Neutrophil (primary cell): ENCODE measurements at regions not wholly inside any gene's neighbourhood (a gene's known extent, or its start where the extent isn't known, plus 50 kb on each side); places are given as distances from the start of the nearest gene placed in this dataset.

ENCODE experiments used
- H3K27ac ChIP-seq: fragments of 200-600 bp; sonication (generic); 2 replicates; pipeline ENCODE4 v1.5.1; 2016; ENCODE audit warnings: mild to moderate bottlenecking, moderate library complexity
- H3K27me3 ChIP-seq: fragments of 200-600 bp; sonication (generic); 2 replicates; pipeline ENCODE4 v1.6.0; 2016; ENCODE audit warnings: mild to moderate bottlenecking
- H3K36me3 ChIP-seq: fragments of 200-600 bp; sonication (generic); 2 replicates; pipeline ENCODE4 v1.5.1; 2017
- H3K4me1 ChIP-seq, 2 experiments: fragments of 200-600 bp in 1 of 2; sonication (generic) in 1 of 2; 1 replicate in 1 of 2; 2 replicates in 1 of 2; pipeline versions ENCODE4 v1.5.1 to v1.6.1; 2013 to 2016; ENCODE audit warnings: low read depth in 1 of 2, low read length in 1 of 2, mild to moderate bottlenecking in 1 of 2, moderate library complexity in 1 of 2; ENCODE audit not compliant: control insufficient read depth in 1 of 2, insufficient read depth in 1 of 2
- H3K4me3 ChIP-seq, 2 experiments: fragments of 200-600 bp in 1 of 2; sonication (generic) in 1 of 2; 1 replicate in 1 of 2; 2 replicates in 1 of 2; pipeline ENCODE4 v1.5.1; 2013 to 2016; ENCODE audit warnings: low read depth in 1 of 2, low read length in 1 of 2, mild to moderate bottlenecking in 1 of 2, moderate library complexity in 1 of 2
- H3K9me3 ChIP-seq: fragments of 200-600 bp; sonication (generic); 2 replicates; pipeline ENCODE4 v1.5.1; 2016
- CTCF ChIP-seq: fragments of 200-600 bp; sonication (generic); IDR thresholded peaks from 2 replicates; pipeline ENCODE4 v1.5.1; 2016; ENCODE audit warnings: antibody characterized with exemption

- no peaks in the 10 kb centered on the region for H3K4me1 ChIP-seq
- no peak for TF ChIP-seq CTCF
- no peak overlapping the region for H3K4me3 ChIP-seq
- H3K9me3 ChIP-seq, result no peaks in the 10 kb centered on the region
- H3K27me3 ChIP-seq, result no peaks in the 10 kb centered on the region
- H3K27ac ChIP-seq, result no peak overlapping the region
- H3K36me3 ChIP-seq, result no peaks in the 10 kb centered on the region
Measured at GRCh38 chr15:26323566-26323965, 449.3 kb downstream of the GABRB3 start.

GRCh38 chr15:26318689-26319088 is 454.2 kb downstream of the GABRB3 start:
- H3K36me3 ChIP-seq, result no peaks in the 10 kb centered on the region
- H3K9me3 ChIP-seq, result no peaks in the 10 kb centered on the region
- no peak overlapping the region for H3K27ac ChIP-seq
- no peaks in the 10 kb centered on the region for H3K4me1 ChIP-seq
- H3K27me3 ChIP-seq, result no peaks in the 10 kb centered on the region
- no peak overlapping the region for H3K4me3 ChIP-seq
- no peak for TF ChIP-seq CTCF

GRCh38 chr15:26314577-26314976 is 451.4 kb upstream of the ATP10A start:
- no peaks in the 10 kb centered on the region for H3K27me3 ChIP-seq
- no peak overlapping the region for H3K27ac ChIP-seq
- H3K36me3 ChIP-seq, result no peaks in the 10 kb centered on the region
- H3K4me3 ChIP-seq, result no peak overlapping the region
- no peaks in the 10 kb centered on the region for H3K9me3 ChIP-seq
- H3K4me1 ChIP-seq, result no peaks in the 10 kb centered on the region
- no peak for TF ChIP-seq CTCF

- Histone ChIP-seq H3K4me3 (no peak overlapping the region), H3K27me3 (no peaks in the 10 kb centered on the region), H3K9me3 (no peaks in the 10 kb centered on the region), H3K4me1 (no peaks in the 10 kb centered on the region), H3K27ac (no peak overlapping the region), H3K36me3 (no peaks in the 10 kb centered on the region)
- TF ChIP-seq CTCF, result no peak
Measured at GRCh38 chr15:26311710-26312236, 448.6 kb upstream of the ATP10A start.

- no peak overlapping the region for H3K4me3 ChIP-seq
- H3K27me3 ChIP-seq, result no peaks in the 10 kb centered on the region
- H3K4me1 ChIP-seq, result no peaks in the 10 kb centered on the region
- no peaks in the 10 kb centered on the region for H3K9me3 ChIP-seq
- no peaks in the 10 kb centered on the region for H3K36me3 ChIP-seq
- H3K27ac ChIP-seq, result no peak overlapping the region
- TF ChIP-seq CTCF, result no peak
Measured at GRCh38 chr15:26298659-26299170, 435.6 kb upstream of the ATP10A start.
